Prostate gland (tissue), 2 donors: ENCODE measurements at regions not wholly inside any gene's neighbourhood (a gene's known extent, or its start where the extent isn't known, plus 50 kb on each side); places are given as distances from the start of the nearest gene placed in this dataset.

Experiments
- CTCF ChIP-seq, 4 experiments: fragments of 200-600 bp in 2 of 4; fragments of 450-650 bp in 2 of 4; sonication (generic) in 2 of 4; IDR thresholded peaks; 1 replicate in 3 of 4; 2 replicates in 1 of 4; pipeline ENCODE4 v1.5.1; 2016 to 2019; ENCODE audit warnings: antibody characterized with exemption in 4 of 4, mild to moderate bottlenecking in 2 of 4, moderate library complexity in 2 of 4
- POLR2A ChIP-seq: fragments of 450-650 bp; IDR thresholded peaks from one replicate; pipeline ENCODE4 v1.6.1; 2016; ENCODE audit warnings: antibody characterized with exemption, mild to moderate bottlenecking
- POLR2AphosphoS5 ChIP-seq: sonication (generic); formaldehyde crosslinking; IDR thresholded peaks from one replicate; pipeline ENCODE4 v1.6.1; 2017; ENCODE audit warnings: antibody characterized with exemption

DNA sequence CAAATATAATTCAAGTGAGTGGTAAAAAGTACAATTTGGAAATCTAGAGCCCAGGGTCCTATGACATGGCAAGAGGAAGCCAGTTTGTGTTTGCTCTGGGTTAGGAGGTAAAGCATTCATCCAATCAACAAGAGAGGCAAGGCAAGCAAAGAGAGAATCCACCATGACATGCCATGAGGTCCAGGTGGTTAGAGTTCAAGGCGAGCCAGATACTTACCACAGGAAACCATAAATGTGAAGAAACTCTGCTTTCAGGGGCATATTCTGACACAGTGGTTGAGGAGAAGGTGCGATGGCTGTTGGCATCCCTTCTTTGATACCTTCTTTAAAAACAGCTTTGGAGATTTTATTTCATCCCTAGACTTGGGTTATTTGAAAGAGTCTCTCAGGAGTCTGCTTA, 193.8 kb upstream of the MAN1A1 start:
- TF ChIP-seq POLR2A (no peak), CTCF (IDR thresholded peaks at IDR 0.05) (no peak), POLR2AphosphoS5 (no peak)
